Posterior cingulate gyrus (tissue), 11 donors: ENCODE measurements at regions not wholly inside any gene's neighbourhood (a gene's known extent, or its start where the extent isn't known, plus 50 kb on each side); places are given as distances from the start of the nearest gene placed in this dataset.
A peak's percentile ranks its signal among the peaks of the same experiment; 100 is the strongest.

Experiments
- DNase-seq, 10 donors: peaks; one replicate each; pipeline versions ENCODE4 v3.0.0 to v3.0.0-alpha.2; 2020 to 2021; ENCODE audit warnings: mixed read lengths in 3 of 10
- intact Hi-C: fragments of 100-400 bp; cut with DNase I; formaldehyde crosslinking; loops from one replicate; pipeline ENCODE4 v1.15.1; 2023

DNA sequence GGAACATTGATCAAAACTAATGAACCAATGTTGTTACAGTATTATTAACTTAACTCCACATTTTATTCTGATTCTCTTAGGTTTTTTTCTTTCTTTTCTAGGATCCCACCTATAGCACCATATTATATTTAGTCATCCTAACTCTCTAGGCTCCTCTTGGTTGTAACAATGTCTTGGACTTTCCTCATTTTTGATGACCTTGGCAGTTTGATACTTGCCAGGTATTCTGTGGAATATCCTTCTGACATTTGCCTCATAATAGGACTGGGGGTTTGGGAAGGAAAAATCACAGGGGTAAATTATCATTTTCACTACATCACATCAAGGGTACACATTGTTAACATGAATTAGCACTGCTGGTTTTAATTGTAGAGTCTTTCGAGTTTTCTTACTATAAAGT, 851.6 kb upstream of the SOX9 start:
- intact Hi-C loops, result no loop called here
- no peak for DNase-seq

DNA sequence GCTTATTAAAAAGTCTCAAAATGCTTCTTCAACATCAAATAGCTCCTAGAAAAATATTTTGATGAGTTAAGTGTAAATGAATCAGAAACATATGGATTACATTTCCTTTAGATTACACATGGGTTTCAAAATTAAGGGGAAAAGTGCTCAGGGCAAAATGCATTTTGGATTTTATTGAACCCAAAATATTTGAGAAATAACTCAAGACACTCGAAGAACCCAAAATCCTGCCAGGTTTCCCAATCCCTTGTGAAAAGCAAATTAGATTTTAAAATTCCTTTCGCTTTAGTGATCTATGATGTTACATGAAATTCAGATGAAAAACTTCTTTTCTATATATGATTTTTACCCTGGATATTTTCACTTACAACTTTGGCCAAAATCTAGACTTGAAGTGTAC, 847.4 kb upstream of the SOX9 start:
- intact Hi-C loops, result no loop called here
- DNase-seq, result no peak

DNA sequence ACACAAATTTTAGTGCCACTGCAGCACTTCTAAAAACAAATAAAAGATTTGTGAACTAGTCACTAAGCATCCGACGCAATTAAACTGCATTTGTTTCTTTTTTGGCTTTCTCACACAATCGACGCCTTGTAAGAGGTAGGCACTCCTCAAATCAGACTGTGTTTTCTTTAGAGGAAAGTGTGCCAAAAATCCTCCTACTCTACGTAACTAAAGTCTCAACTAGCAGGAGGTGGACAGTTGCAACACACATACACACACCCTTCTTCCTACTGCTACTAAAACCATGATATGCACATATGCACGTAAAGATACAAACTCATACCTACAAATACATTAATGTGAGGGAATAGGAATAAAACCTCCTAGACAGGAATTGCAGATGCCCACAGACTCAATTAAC, 844.7 kb upstream of the SOX9 start:
- intact Hi-C loops, result no loop called here
- no peak for DNase-seq

DNA sequence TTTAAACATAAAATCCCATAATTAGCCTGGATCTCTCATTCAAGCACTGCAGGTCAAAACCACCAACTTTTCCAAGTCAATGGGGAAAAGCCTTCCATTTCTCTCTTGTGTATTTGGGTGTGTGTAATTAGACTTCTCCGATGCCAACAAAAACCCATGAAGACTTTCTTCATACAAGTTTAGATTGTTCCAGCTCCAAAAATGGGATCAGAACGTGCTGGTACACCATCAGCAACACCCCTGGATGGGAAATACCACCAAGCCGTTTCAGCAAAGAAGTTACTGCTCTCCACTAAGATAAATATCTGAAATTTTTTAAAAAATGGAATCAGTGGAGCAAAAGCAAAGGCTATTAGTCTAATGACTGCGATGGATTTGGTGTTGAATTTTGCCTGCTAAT, 837.3 kb upstream of the SOX9 start:
- no peak for DNase-seq
- intact Hi-C loops, result no loop called here

DNA sequence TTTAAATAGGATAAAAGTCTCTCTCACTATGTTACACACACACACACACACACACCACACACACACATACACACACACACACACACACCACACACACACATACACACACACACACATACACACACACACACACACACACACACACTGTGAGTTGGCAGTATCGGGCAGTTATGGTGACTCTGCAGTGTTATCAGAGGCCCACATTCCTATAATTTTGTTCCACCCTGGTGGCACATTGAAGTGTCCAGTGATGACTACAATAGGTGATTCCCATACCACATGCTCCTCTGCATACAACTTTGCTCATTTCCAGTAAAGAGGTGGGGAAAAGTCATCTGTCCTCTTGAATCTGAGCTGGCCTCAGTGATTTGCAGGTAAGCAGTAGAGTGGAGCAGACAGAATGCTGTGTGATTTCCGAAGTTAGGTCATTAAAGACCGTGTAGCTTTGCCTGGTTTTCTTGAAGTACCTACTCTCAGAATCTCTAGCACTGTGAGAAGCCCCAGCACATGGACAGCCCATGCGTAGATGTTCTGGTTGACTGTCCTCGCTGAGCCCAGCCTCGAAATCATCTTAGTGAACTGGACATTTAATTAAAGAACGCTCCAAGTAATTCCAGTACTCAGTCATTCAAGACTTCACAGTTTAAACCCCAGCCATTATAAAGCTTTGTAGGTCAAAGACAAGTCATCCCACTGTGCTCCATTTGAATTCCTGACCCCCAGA, 836.6 kb upstream of the SOX9 start:
- intact Hi-C loops, result no loop called here
- no peak for DNase-seq

DNA sequence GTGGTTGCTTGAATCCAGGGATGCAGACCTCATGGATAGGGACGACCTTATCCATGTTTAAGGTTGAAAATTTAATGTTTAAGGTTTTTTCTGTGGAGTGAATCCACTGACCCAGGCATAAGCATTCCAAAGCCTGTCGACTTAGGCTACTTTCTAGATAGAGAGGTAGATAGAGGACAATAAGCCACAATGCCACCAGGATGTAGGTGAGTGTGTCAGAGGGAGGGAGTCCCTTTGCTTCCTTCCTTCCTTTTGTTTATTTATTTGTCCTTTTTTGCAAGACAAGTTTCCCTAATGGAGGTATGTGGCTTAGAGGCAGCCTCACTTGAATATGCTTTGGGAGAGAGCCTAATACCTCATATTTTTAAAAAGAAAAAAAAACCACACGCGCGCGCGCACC, 834.2 kb upstream of the SOX9 start:
- no peak for DNase-seq
- intact Hi-C loops, result no loop called here

DNA sequence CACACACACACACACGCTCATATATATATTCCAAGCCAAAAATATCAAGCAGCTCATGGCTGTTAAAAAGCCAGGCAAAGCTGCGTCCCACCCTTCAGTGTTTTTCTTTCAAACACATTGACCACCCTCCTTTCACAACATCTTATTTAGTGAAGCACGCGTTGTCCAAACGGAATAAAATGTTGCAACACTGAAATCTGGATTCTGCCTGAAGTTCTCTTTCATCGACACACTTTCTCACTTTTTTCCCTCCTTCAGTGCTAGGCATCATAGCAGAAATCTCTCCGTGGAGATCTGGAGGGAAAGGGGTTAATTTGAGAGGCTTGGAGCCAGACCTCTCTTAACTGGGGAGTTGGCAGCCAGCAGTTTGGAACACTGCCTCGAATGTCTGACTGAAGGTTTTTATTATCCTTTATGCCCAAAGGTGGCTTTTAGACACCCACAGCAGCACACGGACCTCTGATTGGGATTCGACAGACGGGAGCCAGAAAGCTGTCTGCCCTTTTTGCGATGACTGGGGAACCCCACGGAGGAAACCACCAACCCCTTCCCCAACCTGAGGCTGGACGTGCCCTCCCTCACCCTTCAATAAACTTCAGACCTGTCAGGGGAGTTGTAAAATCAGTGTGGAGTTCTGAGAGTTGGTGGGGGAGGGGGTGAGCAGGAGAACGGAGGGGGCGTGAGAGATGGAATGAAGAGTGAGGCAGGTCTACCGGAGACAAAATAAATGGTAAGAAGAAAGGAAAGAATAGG, 833.6 kb upstream of the SOX9 start:
- no peak for DNase-seq
- intact Hi-C loops, result no loop called here

DNA sequence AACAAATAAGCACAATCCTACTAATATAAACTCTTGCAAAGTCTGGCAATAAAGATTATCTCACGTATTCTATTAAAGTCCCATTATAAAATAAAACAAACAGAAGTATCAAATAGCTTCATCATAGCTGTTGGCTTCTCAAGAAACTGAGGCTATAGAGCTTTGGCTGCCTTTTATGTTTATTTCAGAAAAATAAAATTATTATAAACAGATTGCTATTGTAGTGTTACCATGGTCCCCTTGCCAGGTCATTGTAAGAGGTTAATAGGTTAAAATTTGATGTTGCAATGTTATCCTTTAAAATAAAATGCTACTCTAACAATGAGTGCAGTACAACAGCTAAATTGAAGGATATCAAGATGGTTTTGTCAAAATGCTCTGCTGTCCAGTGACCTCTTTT, 828.8 kb upstream of the SOX9 start:
- no peak for DNase-seq
- intact Hi-C loops, result no loop called here

DNA sequence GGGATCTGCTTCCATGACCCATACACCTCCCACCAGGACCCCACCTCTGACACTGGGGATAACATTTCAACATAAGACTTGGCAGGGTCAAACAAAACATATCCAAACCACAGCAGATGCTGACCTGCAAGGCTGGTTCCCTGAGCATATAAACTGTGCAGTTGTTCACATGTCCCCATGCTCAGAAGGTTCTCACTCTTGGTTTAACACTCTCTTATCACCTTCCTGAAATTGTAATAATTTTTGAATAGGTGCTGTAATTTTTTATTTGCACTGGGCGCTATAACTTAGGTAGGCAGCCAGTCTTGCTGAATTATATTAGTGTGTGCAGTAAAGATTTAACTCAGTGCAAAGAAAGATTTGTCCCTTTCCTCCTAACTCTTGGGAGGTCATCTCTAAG, 824.8 kb upstream of the SOX9 start:
- intact Hi-C loops, result no loop called here
- DNase-seq, result no peak

DNA sequence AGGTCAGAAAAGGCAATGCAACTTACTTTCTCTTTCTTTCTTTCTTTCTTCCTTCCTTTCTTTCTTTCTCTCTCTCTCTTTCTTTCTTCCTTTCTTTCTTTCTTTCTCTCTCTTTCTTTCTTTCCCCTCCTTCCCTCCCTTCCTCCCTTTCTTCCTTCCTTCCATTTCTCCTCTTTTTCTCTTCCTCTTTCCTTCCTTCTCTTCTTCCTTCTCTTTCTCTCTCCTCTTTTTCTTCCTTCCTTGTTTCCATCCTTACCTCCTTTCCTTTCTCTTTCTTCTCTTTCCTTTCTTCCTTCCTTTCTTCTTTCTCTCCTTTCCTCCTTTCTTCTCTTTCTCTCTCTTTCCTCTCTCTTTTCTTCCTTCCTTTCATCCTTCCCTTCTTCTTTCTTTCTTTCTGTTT, 819.8 kb upstream of the SOX9 start:
- no peak for DNase-seq
- intact Hi-C loops, result no loop called here

DNA sequence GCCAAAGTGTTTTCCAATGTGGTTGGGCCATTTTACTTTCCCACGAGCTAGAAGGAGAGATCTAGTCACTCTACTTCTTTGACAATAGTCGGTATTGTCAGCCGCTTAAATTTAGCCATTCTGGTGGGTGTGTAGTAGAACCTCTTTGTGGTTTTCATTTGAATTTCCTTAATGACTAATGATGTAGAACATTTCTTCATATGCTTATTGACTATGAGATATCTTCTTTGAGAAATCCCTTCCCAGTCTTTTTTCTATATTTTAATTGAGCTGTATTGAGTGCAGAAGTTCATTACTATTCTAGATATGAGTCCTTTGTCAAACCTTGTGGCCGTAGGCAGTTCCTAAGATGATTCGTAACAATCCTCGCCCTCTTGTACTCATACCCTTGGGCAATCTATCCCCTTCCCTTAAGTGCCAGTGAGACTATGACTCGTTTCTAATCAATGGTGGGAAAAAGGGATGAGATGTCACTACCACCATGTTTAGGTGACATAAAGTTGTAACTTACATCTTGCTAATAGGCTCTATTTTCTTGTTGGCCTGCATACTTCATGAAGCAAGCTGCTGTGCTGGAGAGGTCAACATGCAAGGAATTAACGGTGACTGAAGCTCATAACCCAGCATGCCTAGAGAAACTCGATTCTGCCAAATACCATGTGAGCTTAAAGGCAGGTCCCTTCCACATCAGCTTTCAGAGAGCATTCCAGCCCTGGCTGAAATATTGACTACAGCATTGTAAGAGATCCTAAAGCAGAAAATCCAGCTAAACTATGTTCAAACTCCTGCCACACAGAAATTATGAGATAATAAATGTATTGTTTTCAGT, 817.9 kb upstream of the SOX9 start:
- DNase-seq, result no peak
- intact Hi-C loops, result no loop called here

DNA sequence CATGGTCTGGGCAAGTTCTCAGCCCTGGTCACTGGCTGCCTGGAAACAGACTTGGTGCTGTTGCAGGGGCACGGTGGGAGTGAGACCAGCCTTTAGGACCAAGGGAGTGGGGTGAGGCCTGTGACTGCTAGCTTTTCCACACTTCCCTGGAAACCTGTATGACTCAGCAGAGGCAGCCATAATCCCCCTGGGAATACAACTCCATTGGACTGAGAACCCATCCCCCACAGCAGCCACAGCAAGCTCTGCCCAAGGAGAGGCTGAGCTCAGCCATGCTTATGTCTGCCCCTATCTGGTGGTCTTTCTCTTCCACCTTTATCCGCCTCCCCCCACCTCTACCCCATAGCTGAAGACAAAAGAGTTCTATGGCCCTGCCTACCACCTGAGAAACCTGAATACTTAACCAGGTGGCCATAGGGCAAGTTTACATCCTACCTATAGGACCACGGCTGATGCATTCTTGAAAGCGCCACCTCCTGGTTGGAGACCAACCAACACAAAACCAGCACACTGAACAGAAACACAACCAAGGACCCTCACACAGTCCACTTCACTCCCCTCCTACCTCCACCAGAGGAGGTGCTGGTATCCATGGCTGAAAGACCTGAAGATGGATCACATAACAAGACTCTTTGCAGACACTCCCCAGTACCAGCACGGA, 816.2 kb upstream of the SOX9 start:
- peak in 1 of 10 donors; percentile 67 for DNase-seq
- intact Hi-C loops, result no loop called here

DNA sequence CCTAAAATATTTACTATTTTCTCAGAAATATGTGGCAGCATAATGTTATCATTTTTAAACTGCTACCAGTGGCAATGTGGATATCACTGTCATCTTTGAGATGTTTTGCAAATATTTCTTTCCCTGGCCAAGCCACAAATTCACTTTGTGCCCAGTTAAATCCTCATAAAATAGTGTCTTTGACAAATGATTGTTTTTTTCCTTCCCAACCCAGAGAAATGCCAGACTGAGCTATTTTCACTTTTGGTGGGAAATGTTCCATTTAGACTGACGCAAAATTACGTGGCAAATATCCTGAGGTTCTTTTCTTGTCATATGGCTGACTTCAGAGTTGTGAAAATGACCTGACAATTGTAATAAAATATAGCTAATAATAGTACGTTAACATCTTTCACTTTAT, 807.0 kb upstream of the SOX9 start:
- intact Hi-C loops, result no loop called here
- DNase-seq, result no peak

DNA sequence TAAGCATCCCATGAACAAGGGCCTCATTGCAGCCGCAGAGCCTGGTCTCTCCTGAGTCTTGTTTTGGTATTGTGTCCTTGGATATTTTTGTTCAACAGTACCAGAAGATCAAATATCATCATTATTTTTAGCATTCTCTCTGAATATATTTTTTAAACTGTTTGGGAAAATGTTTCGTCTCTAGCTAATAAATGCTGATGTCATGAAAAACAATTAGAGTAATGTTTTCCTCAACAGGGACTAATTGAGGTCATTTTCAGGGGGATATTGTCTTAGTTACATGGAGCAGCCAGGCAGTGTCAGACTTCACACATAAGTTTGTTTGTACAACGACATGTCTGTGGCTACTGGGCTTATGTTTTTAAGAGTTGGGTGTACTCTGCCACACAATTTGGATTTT, 805.3 kb upstream of the SOX9 start:
- DNase-seq, result no peak
- intact Hi-C loops, result no loop called here

DNA sequence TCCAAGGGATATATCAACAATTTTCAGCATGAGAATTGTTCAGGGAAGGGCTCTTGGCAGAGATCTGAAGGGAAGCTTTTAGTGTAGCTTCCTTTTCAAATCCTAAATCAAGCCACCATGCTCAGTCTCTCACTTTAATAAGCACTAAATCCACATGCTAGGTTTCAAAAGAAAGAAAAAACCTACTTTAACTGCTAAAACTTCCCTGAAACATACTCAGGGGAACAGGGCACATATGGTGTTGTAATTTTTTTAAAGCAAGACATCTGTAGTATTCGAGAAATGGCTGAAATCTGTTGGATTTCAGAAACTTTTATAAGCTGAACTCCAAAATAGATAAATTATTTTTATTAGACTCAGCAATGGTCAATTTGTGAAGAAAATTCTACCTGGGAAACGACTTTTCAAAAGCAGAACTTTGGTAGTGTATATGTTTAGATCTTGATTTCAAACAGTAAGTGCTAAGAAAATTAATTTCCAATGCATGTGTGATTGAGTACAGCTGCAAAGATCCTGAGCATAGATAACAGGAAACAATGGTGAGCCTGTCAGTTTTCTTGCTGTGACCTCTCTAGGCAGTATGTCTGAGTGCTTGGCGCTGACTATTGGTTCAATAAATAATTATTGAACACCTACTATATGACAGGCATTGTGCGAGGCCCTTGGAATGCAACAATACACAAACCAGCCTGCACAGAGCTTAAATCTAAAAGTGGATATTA, 804.5 kb upstream of the SOX9 start:
- intact Hi-C loops, result no loop called here
- no peak for DNase-seq

DNA sequence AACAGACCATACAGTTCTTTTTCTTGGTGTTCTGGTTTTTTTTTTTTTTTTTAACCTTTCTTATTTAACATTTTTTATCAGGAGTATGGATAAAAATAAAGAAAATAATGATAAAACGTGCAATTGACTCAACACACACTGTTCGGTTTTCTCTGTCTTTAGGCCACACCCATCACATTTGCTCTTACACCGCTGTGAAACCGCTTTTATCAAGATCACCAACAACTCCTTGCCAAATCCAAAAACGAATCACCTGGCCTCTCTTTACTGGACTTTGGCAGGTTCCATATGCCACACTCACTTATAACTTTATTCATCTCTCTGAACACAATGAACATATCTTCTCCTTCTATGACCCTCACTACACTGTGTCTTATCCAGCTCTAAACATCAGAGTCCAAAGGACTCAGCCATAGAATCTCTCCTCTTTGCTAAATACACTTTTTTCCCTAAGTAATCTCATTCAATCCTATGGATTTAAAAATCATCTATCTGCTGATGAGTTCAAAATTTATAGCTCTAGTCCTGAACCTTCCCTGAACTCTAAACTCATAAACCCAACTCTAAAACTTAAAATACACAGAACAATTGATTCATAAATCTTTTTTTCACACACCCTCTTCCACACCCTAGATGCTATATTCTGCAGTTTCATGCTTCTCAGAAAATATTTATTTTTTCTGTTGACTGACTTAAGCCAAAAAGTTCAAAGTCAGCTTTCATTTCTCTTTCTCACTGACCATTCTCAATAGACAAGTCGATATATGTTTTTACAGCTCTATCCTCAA, 800.6 kb upstream of the SOX9 start:
- intact Hi-C loops, result no loop called here
- no peak for DNase-seq

DNA sequence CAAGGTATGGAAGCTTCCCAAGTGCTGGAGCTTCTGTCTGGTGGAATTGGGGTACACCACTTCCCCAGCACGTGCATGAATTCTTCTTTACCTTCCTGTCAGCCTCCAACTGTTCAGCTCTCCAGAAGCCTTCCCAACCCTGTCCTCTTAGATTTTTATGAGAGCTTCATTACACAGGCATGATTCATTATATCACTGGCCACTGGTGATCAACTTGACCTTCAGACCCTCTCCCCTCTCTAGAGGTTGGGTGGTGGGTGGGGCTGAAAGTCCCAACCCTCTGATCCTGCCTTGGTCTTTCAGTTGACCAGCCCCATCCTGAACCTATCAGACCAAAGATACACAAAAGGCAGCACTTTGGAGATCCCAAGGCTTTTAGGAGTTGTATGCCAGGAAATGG, 795.7 kb upstream of the SOX9 start:
- intact Hi-C loops, result no loop called here
- no peak for DNase-seq

DNA sequence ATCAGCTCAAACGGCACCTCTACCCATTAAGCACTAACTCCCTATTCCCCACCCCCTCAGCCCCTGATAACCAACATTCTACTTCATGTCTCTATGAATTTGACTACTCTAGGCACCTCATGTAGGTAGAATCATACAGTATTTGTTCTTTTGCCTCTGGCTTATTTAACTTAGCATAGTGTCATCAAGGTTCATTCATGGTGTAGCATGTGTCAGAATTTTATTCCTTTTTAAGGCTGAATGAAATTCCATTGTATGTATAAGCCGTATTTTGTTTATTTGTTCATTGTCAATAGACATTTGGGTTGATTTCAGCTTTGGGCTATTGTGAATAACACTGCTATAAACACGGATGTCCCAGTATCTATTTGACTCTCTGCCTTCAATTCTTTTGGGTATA, 794.9 kb upstream of the SOX9 start:
- DNase-seq, result no peak
- intact Hi-C loops, result no loop called here

DNA sequence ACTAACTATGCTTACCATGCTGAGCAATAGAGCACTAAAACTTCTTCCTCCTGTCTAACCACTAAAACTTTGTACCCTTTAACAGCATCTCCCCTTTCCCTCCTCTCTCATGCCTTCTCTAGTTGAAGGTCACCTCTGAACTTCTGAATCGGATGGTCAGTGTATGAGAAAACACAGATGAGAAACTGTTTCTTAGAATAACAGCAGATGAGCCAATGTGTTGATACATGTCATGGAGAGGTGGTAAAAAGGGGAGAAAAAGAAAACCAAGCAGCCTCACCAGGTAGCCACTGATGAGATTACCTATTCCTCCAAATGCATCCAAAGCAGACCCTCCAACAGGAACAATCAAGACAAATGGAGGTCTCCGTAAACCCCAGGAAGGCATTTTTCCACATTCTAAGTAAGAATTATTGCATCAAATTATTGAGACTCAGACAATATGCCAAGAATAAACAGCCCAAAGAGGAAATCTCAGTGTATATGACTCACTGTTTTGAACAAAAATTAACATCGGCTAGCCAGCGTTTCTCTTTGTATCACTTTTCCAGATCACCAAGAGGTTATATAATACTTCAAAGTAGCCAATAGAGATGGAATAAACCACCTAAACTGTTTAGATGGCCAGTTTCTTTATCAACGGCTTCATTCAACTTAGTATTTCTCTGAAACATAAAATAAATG, 793.3 kb upstream of the SOX9 start:
- no peak for DNase-seq
- intact Hi-C loops, result no loop called here
